ENCODE measurements at regions not wholly inside any gene's neighbourhood (a gene's known extent, or its start where the extent isn't known, plus 50 kb on each side); places are given as distances from the start of the nearest gene placed in this dataset.

- TF ChIP-seq CTCF (IDR thresholded peaks at IDR 0.05; ENCODE audit: borderline replicate concordance, extremely low read depth, low read length, poor library complexity, severe bottlenecking): no peak
- TF ChIP-seq EZH2 (IDR thresholded peaks at IDR 0.05; ENCODE audit: borderline replicate concordance, low read depth, low read length, severe bottlenecking): no peak
Measured at GRCh38 chr3:10599017-10599416, 93.6 kb upstream of the ATP2B2 start.
